Left renal pelvis (tissue), 4 donors: ENCODE measurements at regions not wholly inside any gene's neighbourhood (a gene's known extent, or its start where the extent isn't known, plus 50 kb on each side); places are given as distances from the start of the nearest gene placed in this dataset.
A peak's percentile ranks its signal among the peaks of the same experiment; 100 is the strongest.

Source experiments
- DNase-seq, 4 donors: peaks; one replicate each; pipeline ENCODE4 v3.0.0-alpha.2; 2013; ENCODE audit warnings: low read depth in 4 of 4, low spot score in 3 of 4

DNA sequence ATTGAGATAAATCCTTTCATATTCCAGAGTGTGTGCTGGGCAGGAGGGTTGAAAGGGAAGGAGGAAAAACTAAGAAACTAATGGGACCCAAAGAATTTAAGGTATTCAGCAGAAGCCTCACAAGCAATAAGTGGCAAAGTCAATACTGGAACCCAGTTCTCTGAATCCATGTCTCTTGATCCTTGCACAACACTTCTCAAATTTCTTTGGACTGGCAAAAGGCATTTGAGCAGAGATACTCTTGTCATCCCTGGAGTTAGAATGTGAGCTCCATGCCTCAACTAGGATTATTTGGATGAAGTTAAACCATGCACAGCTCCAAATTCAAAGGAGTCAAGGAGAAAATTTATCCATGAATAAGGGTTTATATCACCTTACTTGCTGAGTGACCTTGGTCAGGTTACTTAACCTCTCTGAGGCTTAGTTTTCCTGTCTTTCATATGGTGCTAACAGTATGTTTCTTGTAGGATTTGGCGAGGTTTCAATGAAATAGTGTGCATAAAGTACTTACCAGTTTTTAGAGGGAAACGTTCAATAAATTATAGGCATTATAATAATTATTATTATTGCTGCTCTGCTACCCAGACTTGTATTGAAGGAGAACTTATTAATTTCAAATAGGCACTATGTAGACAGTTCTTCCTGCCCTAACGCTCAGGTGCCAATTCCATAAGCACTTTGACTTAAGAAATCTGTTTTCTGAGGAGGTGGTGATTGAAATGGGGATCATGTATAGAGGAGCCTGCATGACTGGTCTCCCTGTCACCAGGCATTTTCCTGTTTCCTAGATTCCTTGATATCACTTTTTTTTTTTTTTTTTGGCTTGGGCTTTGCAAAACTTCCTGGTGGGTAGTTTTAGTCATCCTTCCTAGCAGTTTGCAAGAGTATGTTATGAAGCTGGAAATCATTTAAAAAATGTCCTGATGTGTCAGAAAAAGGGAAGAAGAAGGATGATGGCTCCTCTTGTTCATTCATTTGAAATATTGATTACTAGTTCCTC is 125.0 kb upstream of the JUN start:
- DNase-seq = no peak

DNA sequence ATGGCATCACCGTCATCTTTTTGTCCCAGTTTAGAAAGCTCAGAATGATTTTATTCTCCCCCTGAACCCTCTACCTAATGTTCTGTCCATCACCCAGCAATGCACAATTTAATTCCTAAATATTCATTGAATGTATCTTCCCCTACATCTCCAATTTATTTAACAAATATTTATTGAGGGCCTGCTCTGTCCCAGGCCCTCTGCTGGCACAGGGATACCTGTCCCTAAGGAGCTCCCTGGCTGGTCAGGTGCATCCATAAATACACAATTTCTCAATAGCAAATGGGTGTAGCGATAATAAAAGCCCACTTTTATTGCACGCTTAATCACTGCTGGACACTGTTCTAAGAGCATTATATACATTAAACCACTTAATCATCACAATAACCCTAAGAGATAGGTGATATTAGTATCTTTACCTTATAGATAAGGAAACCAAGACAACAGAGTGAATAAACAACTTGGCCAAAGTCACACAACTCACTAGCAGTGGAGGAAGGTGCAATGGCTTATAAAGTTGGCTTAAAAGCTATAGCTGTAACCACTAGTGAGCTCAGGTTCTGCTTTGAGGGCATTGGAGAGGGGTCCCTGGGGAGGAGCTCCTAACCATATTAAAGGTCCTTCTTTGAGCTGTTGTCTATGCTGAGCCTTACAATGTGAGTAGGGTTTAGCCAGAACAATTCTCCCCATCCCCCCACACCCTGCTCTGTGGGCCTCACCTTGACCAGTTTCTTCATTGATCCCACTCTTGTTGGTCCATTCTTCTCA is 126.3 kb upstream of the JUN start:
- no peak for DNase-seq

DNA sequence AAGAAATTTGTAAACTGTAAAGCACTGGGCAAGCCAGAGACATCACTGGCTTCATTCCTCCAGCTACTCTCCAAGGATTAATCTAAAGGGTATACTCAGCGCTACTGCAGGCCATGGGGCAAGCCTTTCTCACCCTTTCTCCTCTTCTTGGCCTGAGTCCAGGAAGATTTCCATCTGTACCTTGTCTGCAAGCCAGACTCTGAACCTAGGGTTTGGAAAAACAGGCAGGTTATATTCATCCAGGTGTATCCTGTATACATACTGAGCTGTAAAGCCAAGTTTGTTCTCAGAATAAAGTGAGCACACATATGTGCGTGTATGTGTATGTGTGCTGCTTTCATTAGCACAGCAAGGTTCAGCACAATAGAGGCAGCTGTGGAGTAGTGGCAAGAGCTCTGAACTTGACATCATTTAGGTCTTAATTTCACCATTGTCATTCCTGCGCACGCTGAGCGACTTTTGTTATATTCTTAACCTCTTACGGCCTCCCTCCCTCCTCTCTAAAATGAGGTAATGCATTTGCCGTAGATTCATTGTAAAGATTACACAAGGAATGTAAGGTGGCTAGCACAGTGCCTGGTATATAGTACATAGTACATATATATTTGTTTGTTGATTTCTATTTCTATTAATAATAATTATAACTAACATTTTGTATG is 128.1 kb upstream of the JUN start:
- DNase-seq = no peak

DNA sequence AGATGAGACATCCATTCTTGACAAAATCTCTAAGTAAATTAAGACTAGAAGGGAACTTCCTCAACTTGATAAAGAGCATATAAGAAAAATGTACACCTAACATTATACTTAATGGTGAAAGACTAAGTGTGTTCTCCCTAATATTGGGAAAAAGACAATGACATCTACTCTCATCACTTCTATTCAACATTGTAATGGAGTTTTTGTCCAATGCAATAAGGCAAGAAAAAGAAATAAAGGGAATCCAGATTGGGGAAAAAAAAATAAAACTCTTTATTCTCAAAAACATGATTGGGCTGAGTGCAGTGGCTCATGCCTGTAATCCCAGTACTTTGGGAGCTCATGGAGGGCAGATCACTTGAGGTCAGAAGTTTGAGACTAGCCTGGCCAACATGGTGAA is 131.1 kb upstream of the JUN start:
- no peak for DNase-seq

DNA sequence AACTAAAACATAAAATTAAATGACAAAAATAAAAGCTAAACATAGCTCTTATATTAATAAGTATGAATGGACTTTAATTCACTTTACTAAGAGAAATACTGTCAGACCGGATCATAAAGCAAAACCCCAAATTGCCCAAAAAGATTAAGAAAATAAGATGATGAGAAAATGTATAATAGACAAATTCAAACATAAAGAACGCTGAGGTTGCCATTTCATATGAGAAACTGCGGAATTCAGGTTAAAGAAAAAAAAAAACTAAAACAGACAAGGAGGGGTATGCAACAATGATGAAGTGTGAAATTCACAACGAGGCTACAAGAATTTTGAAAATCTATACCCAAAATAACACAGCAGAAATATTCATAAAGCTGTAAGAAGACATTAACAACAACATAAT is 133.6 kb upstream of the JUN start:
- DNase-seq = no peak

DNA sequence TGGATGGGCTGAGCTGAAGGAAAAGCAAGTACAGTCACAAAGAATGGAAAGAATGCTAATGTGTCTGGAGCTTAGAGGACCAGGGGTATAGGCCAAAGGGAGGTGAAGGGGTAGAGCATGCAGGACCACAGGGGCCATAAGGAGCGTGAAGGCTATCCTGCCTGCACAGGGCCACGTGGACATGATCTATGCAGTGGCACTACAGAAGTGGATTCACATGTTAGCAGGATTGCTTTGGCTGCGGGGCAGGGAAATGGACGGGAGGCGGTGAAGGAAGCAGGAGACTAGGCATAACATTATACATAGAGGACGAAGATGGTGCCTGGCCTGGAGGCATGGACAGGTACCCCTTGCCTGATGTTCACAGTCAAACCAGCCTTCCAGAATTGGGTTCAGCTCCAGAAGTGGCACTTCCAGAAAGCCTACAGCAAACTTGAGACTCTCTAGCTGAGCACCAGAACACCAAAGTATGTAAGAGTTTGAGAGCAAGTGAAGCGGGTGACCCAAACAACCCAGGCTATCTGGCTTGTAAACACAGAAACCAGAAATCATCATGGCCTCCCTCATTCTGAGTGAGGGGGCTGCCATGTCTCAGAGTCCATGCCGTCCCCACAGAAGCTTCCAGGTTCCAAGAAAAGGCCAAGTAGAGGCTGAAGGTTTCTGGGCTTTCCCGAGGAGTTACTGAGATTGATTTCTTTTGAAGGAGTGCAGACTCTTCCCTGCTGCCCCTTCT is 135.5 kb upstream of the JUN start:
- DNase-seq = no peak

DNA sequence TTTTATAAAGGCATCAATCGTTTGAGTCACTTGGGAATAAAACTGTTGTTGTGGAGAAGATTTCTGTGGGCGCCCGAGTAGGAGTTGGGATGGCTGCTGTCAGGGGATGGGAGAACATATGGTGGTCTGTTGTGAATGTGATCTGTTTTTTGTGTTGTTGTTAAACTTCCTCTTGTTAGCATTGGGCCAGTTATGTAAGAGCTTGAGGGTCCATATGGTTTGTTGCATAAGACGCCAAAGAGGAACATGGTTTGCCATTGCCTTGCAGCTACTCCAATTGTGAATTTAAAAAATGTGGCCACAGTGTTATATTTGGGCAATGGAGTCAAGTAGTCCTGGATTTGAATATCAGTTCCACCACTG is 136.1 kb upstream of the JUN start:
- DNase-seq = no peak

DNA sequence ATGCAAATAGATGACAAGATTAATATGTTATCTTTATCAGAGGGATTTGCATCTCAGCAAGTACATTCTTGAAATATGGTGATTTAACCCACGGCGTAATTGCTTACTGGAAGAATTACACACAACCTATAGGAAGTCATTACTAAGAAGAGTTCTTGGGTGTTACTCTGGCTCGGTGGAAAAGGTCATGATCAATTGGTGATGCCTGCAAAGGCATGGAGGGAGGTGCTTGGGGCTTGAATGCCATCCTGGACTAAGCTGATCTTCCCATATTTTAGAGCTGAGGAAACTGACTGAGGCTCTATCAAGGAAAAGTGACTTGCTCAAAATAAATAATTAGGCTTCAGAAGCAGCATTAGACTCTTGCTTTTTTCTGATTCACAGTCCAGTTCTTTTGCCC is 137.5 kb upstream of the JUN start:
- DNase-seq = no peak

DNA sequence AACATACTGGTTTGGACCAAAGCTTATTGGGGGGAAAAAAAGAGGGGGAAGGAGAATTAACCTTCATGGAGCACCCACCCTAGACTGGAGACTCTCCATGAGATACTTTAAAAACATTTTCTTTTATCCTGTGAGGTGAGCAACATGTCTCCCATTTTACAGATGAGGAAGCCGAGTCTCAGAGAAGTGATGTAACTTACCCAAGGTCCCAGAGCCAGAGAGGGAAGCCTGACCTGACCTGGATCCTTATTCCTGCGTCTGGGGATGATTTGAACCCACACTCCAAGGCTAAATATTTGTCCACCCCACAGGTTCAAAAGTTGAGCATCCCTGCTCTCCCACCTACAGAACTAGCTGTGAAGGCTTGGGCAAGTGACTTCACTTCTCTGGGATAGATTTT is 137.9 kb upstream of the JUN start:
- DNase-seq = no peak

DNA sequence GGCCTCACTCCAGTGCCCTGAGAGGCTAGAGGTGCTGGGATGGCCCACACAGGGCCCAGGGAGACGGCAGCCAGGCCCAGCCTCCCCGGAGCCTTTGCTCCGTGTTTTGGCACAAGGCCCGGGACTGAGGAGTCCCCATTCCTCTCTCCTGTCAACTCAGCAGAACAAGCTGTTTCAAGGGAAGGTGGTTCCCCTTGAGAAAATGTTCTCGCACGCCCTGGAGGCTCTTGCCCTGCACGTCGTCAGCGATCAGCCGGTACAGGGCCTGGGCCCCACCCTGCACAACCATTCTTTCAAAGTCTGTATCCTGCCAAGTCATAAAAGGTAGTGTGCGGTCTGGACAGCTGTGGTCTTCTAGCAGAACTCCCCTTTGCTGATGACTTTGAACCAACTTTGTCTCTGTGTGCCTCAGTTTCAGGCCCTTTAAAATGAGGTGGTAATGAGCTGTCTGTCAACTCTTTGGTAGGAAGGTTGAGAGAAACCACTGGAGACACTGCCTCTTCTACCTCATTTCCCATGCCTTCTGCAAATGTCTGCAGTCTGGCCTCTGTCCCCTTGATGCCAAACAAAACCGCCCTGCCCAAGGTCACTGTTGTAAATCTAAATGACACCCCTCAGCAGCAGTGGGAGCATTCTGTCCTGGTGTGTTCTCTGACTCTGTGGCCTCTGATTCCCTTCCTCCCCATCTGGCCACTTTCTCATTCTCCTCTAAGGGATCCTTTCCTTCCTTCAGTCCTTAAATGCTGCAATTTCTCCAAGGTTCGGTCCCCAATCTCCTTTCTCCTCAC is 138.6 kb upstream of the JUN start:
- peak in 1 of 4 donors; percentile 45 for DNase-seq

DNA sequence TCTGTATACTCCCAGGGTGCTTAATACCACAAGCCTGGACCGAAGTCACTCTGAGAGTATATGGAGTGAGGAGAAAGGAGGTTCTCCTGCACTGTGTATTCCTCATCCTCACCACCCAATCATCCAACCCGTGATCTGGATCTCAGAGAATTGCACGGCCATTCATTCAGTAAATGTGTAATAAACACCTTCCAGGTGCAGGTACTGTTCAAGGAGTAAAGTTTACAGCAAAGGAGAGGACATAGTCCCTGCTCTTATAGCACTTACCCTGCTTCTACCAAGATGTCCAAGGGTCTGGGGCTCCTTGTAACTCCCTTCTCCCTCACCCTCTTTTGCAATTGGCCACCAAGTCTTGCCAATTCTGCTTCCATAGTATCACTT is 139.2 kb upstream of the JUN start:
- DNase-seq = no peak

DNA sequence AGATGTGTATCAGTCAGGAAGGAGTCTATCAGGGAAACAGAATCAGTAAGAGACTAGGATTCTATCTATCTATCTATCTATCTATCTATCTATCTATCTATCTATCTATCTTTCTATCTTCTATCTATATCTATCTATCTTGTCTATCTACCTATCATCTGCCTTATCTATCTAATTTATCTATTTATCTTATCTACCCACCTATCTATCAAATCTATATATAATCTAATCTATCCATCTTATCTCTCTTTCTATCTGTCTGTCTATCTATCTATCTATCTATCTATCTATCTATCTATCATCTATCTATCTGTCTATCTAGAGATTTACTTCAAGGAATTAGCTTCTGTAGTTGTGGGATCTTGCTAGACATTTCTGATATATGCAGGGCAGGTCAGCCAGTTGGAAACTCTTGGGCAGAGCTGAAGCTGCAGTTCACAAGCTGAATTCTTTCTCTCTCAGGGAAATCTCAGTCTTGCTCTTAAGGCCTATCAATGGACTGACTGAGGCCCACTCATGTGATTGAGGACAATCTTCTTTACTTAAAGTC is 140.2 kb upstream of the JUN start:
- no peak for DNase-seq

DNA sequence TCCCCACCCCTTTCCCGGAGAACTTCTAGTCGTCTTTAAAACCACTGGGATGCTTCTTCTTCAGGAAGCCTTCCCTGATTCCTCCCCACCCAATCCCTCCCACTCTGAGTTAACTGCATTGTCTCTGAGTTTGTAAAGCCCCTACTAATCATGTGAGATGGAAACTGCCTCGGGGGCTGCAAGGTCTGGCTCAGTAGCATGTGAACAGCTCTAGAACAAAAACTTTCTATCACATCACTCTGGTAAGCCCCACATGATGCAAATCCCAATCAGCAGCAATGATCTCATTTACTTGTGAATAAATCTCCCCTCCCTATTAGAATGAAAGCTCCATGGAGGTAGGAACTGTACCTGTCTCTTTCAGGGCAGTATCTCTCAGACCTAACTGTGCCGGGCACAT is 141.0 kb upstream of the JUN start:
- no peak for DNase-seq

DNA sequence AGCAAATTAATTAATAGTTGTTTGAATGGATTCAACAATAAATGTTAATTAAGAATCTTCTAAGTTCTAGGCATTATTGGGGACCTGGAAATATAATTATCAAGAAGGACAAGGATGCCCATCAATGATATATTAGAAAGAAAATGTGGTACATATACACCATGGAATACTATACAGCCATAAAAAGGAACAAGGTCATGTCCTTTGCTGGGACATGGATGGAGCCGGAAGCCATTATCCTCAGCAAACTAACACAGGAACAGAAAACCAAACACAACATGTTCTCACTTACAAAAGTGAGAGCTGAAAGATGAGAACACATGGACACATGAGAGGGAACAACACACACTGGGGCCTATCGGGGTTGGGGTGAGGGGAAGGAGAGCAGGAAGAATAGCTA is 141.4 kb upstream of the JUN start:
- DNase-seq = no peak

DNA sequence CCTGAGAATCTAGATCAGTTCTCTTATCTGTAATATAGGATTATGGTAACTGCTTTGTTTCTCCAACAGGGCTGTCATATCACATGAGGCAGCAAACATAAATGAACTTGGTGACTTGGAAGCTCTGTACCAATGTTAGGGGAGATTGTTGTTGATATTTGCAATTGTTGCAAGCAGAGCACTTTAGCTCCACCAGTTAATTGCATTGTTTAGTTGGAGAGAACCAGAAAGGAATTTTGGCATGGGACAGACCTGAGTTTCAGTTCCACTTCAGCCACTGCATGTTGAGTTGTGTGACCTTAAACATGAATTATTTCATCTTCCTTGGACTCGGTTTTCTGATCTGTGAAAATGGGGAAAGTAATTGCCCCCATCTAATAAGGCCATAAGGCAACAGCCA is 142.3 kb upstream of the JUN start:
- DNase-seq = no peak

DNA sequence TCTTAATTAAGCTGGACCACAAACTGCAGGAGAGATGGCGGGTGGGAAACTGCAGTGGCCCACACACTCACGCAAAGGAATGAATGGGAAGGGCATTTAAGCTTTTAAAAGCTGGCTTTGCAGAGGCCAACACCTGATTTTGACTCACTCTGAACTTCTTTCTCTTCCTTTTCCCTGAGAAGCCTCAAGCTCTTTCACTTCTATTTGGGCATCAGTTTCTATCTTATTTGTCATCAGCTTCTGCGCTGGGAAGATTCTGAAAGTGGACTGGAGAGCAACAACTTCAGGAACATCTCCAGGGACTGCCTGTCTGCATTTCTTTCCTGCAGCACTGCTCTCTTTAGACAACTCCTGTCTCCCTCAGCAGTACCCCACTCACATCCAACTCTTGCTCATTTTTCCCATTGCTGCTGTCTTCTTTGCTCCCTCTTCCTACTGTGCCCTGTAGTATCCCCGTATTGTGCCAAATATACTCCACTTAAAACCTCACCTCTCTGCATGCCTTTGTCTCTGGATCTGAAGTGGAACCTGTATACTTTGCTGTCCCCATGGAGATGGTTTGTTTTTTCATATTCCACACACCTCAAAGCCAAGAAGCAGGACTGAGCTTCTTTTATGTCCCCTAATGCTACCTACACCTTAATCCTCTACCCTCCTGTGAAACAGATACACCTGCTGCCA is 143.3 kb upstream of the JUN start:
- no peak for DNase-seq

DNA sequence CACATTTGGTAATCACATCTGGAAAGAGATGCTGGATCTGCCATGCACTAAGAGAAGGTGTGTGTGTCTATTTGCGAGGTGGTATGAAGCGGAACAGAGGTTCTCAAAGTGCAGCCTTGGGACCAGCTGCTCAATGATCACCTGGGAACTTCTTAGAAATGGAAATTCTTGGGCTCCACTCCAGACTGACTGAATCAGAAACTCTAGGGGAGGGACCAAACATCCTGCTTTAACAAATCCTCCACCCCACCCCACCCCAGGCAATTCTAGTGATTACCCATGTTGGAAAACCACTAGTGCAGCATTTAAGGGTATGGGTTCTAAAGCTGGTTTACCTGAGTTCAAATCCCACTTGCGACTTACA is 143.9 kb upstream of the JUN start:
- DNase-seq = no peak

DNA sequence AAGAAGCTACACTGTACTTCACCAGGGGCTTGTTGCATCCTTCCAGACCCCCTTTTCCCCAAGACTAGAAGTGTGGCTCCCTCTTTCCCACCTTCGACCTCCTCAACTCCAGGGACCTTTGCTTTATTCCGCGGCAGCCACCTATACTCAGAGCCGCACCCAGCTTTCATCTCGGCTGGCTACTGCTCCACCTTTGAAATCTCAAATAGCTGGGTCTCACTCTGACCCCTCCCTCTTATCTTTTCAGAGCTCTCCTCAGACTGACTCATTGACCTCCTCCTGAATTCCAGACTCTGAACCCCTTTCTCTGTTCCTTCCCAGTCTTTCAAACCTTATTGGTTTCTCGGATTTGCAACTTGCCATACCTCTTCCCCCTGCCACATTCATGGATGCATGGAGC is 144.7 kb upstream of the JUN start:
- DNase-seq = no peak

DNA sequence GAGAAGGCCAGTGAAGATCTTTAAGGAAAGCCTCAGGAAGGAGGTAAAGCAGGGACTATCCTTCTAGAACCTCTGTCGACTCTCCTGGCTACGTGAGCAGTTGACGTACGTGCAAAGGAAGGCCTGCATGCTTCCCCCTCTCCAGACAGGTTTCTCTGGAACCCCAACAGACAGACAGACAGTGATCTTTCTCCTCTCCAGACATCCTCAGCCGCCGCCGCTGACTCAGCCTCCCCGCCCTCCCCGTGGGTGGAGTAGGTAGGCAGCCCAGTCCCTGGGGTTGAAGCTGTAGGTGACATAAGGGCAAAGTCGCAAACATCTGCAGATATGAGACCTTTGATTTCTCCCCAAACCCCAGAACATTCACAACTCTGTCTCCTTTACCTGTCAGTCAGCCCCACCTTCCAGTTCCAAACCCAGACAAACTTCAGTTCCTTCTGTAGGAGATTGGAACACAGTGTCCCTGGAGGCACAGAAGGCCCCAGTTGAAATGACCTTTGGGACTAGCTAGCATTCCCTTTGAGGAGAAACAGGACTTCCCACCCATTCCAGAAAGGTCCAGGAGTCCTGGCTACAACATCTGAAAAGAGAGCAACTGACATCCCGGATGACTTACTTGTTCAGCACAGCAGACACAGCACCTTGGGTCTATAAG is 146.0 kb upstream of the JUN start:
- DNase-seq = no peak
